BJ (cell line): ENCODE measurements at regions not wholly inside any gene's neighbourhood (a gene's known extent, or its start where the extent isn't known, plus 50 kb on each side); places are given as distances from the start of the nearest gene placed in this dataset.

Experiments used
- CTCF ChIA-PET: fragments of 350-600 bp; formaldehyde crosslinking; extraction: SDS; loops from one replicate; lab custom pipeline; 2021; ENCODE audit warnings: antibody characterized with exemption, inconsistent platforms; lab: Yijun Ruan, JAX
- POLR2A ChIA-PET: fragments of 300-600 bp; sonication (Branson Sonifier 250); formaldehyde crosslinking; extraction: SDS; loops from one replicate; lab custom pipeline; 2021; ENCODE audit warnings: antibody characterized with exemption; lab: Charles Lee
- DNase-seq: peaks from one replicate; pipeline ENCODE4 v3.0.0-alpha.2; 2011; ENCODE audit warnings: low read depth
- H3K27me3 ChIP-seq: 2 replicates; pipeline ENCODE4 v1.6.0; 2011; ENCODE audit warnings: low read length; ENCODE audit not compliant: control insufficient read depth, insufficient read depth
- H3K36me3 ChIP-seq: 2 replicates; pipeline ENCODE4 v1.5.1; 2011; ENCODE audit warnings: low read length; ENCODE audit not compliant: control insufficient read depth, insufficient read depth
- H3K4me3 ChIP-seq: 2 replicates; pipeline ENCODE4 v1.5.1; 2011; ENCODE audit warnings: low read depth, mild to moderate bottlenecking, control low read depth, low read length
- CTCF ChIP-seq: IDR thresholded peaks from 2 replicates; pipeline ENCODE4 v1.5.1; 2011; ENCODE audit warnings: low read depth, mild to moderate bottlenecking, control low read depth, inconsistent platforms, low read length, moderate library complexity; ENCODE audit not compliant: insufficient read depth

GRCh38 chr1:38433084-38433722 lies 386.6 kb upstream of the POU3F1 start:
- Histone ChIP-seq H3K27me3 (no peaks in the 10 kb centered on the region), H3K4me3 (no peak overlapping the region), H3K36me3 (no peaks in the 10 kb centered on the region)
- POLR2A ChIA-PET, result no interaction called here
- CTCF ChIA-PET, result no interaction called here
- no peak for DNase-seq
- TF ChIP-seq CTCF, result no peak

- no peak for TF ChIP-seq CTCF
- ChIA-PET CTCF (no interaction called here), POLR2A (no interaction called here)
- H3K27me3 ChIP-seq, result no peaks in the 10 kb centered on the region
- no peaks in the 10 kb centered on the region for H3K36me3 ChIP-seq
- no peak for DNase-seq
- no peak overlapping the region for H3K4me3 ChIP-seq
These were observed 385.2 kb upstream of the POU3F1 start for GRCh38 chr1:38431535-38432376.

GRCh38 chr1:38430949-38431348 lies 384.4 kb upstream of the POU3F1 start:
- no peak overlapping the region for H3K4me3 ChIP-seq
- POLR2A ChIA-PET, result no interaction called here
- CTCF ChIA-PET, result no interaction called here
- no peaks in the 10 kb centered on the region for H3K36me3 ChIP-seq
- no peaks in the 10 kb centered on the region for H3K27me3 ChIP-seq
- no peak for DNase-seq
- no peak for TF ChIP-seq CTCF

- TF ChIP-seq CTCF, result no peak
- CTCF ChIA-PET, result no interaction called here
These were observed 378.1 kb upstream of the POU3F1 start for GRCh38 chr1:38424677-38425076.

GRCh38 chr1:38420666-38421065 lies 374.1 kb upstream of the POU3F1 start:
- CTCF ChIA-PET, result no interaction called here

More at GRCh38 chr1:38424677-38425076, 378.1 kb upstream of the POU3F1 start:
- H3K36me3 ChIP-seq, result no peaks in the 10 kb centered on the region
- POLR2A ChIA-PET, result no interaction called here
- H3K4me3 ChIP-seq, result no peak overlapping the region
- no peaks in the 10 kb centered on the region for H3K27me3 ChIP-seq
- DNase-seq, result no peak

More at GRCh38 chr1:38420666-38421065, 374.1 kb upstream of the POU3F1 start:
- no peak for DNase-seq
- no peak for TF ChIP-seq CTCF
- Histone ChIP-seq H3K4me3 (no peak overlapping the region), H3K36me3 (no peaks in the 10 kb centered on the region), H3K27me3 (no peaks in the 10 kb centered on the region)
- POLR2A ChIA-PET, result no interaction called here
